Superior temporal gyrus (tissue), 1 donor: ENCODE measurements at regions not wholly inside any gene's neighbourhood (a gene's known extent, or its start where the extent isn't known, plus 50 kb on each side); places are given as distances from the start of the nearest gene placed in this dataset.
"Not testable (repeated sequence)": the region's sequence is repeated elsewhere in the genome, so short reads cannot be mapped to it uniquely, and the experiment has no call there.

Experiments used
- DNase-seq: peaks from one replicate; pipeline ENCODE4 v3.0.0-alpha.2; 2016; ENCODE audit errors: extremely low spot score

DNA sequence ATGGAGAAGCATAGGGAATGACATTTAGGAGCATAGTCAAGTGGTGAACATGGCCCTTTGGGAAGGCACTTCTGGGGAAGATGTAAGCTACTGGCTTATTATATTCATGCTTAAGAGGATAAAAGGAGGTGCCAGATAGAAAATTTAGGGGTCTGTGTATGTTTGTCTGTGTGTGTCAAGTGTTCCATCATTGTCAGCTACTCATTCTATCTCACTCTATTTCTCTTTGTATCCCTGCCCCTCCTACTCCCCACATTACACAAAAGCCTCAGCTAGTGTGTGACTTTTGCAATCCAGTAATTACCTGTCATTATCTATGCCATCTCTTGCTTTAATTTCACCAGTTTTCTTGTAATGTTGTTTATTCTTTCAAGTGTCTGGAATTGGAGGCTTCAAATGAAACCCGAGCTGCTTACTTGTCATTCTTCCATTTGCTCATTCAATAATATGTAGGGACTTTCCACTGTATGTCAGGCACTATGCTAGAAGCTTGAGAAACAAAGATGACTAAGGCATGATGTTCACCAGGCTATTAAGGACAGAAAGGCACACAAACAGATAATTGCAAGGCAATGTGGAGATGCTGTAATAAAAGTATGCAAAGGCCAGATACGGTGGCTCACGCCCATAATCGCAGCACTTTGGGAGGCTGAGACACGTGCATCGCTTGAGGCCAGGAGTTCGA, 229.8 kb upstream of the TEX13C start:
- DNase-seq = no peak

GRCh38 chrX:125093852-125094251, 225.8 kb upstream of the TEX13C start:
- no peak for DNase-seq

DNA sequence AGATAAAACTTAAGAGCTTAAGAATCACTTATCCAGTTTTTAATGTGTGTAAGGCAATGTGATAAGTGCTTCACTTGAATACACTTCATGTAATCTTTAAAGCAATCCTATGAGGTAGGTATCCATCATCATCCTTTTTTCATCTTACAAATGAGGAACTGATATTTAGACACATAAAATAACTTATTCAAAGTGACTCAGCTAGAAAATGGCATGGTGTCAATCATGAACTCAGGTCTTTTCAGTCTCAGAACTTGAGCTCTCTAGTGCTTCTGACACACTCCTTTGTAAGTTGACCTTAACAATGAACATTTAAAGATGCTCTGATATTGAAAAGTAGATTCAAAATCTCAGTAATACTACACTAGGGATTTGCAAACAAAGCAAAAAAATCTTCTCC, 224.8 kb upstream of the TEX13C start:
- no peak for DNase-seq

GRCh38 chrX:125096469-125096868, 223.2 kb upstream of the TEX13C start:
- DNase-seq = no peak

DNA sequence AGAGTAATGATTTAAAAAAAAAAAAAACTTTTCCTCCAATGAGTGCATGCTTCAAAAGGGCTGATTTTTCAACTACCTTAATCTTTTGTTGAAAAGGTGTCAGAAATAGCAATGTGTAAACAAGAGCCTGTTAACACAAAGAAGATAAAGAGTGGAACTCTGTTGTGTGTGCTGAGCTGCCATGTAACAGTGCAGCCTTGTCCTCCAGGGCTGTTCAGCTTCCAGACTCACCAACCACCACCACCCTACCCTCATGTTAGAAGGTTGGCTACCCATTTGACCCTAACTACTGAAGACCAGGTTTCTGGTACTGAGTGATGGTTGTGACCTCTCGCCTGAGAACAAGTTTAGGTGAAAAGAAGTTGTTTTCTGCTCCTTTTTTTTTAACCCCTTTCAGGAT, 222.8 kb upstream of the TEX13C start:
- no peak for DNase-seq

DNA sequence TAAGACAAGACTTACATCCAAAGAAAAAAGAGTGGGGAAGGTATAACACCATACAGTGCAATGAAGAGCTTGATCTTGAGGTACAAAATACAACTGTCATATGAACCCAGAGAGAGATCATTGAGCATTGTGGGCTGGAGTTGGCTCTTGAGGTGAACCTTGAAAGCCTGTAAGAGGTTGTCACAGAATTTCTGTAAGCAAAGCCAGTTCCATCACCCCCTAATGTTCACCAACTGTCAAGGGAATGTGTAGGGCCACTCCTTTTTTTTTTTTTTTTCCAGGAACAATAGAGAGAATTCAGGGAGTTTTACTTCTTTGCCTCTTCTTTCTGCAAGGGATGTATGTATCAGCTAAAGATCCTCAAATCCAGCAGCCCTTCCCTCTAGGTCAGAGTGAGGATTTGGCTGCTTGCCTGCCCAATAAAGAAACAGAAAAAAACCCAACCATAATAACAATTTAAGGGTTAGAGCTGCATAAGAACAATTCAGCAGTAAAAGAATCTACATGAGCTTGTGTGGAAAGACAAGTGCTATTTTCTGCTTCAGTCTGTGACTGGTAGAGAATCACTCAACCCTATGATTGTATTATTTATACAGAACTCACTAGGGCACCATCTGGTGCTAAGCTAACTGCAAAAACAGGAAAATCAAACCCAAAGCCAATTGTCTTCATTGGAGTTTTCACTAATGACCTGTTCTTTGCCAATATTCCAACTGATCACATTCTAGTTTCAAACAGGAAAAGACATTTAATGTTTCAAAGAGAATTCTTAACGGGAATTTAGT, 217.5 kb upstream of the TEX13C start:
- DNase-seq = no peak

DNA sequence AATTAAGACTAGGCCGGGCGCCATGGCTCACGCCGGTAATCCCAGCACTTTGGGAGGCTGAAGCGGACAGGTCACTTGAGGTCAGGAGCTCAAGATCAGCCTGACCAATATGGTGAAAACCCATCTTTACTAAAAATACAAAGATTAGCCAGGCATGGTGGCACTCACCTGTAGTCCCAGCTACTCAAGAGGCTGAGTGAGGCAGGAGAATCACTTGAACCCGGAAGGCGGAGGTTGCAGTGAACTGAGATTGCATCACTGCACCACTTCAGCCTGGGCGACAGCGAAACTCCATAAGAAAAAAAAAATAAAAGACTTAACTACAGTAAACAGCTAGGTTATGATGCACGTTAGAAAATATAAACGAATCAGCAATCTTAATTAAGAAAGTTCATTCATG, 216.0 kb upstream of the TEX13C start:
- no peak for DNase-seq

GRCh38 chrX:125108921-125109320, 210.8 kb upstream of the TEX13C start:
- DNase-seq = no peak

DNA sequence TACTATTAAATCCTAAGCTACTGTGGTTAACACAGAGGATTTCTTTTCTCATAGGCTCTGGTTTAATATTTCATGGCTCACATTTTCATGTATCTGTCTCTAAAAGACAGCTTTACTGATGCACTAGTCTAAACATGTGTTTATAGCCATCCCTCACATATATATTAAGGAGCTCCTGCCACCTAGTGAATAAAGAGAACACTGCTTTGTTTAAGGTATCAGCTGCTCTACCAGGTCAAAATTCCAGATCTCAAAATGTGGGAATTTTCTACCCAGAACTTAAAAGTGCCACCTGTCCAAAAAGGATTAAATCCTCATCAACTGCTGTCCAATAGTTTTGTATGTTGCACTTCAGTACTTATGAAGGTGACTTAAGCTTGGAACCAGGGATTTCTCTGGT, 188.5 kb upstream of the TEX13C start:
- DNase-seq = no peak

DNA sequence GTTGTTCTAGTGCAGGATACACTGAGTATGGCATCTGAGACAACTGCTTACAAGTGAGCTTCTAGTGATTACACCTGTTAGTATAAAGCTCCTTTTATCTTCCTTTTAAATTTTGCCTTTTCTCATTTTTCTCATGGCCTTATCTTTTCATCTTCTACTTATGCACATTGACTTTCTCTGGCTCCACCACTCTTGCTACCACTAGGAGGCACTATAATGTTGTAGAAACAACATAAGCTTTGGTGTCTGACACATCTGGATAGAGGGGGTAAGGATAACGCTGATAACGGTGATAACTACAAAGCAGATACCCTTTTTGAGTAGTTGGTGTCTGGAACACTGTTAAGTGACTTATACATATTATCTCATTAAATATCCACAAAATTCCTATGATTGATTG, 187.4 kb upstream of the TEX13C start:
- no peak for DNase-seq

- DNase-seq = no peak
Measured at GRCh38 chrX:125137521-125137920, 182.2 kb upstream of the TEX13C start.

DNA sequence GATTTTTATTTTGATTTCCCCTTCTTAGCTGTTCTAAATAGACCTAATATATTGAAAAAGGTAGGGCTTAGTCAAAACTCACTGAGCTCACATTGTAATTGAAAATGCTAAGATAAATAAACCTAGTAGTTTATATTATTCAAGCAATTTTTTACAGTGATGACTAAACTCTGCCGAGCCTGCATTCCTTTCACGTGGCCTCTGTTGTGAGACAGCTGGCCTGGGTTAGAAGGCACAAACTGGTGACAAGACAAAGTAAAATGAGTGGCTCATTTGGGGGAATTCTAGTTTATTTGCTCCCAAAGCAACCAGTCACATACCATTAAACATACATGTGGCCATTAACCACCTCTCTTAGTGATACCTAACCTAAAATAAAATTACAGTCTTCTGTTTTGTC, 169.4 kb upstream of the TEX13C start:
- DNase-seq = no peak

DNA sequence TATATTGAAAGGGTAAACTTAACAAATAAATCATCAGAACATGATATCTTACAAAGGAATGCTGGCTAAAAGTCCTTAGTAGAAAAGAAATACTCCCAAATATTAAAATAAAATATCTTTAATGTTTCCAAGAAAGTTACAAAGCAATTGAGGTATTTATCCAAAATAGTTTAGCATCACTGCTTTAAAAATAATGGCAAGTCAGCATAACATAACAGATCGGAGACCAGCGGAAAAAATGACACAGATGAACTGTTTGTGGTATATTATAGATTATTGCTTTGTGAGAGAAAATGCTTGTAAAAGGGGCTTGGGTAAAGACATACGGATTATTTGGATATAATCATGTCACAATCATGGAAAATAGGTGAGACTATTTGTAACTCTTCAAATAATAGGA, 168.5 kb upstream of the TEX13C start:
- DNase-seq = no peak

DNA sequence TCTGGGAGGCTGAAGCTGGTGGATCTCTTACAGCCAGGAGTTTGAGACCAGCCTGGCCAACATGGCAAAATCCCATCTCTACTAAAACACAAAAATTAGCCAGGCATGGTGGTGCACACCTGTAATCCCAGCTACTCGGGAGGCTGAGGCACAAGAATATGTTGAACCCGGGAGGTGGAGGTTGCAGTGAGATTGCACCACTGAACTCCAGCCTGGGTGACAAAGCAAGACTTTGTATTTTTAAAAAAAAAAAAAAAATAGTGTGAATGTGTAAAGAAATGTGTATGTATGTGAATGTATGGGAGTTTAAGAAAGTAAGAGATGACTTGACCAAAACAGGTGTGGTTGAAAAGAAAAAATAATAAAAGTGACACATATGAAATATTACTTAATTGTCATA, 167.7 kb upstream of the TEX13C start:
- no peak for DNase-seq

DNA sequence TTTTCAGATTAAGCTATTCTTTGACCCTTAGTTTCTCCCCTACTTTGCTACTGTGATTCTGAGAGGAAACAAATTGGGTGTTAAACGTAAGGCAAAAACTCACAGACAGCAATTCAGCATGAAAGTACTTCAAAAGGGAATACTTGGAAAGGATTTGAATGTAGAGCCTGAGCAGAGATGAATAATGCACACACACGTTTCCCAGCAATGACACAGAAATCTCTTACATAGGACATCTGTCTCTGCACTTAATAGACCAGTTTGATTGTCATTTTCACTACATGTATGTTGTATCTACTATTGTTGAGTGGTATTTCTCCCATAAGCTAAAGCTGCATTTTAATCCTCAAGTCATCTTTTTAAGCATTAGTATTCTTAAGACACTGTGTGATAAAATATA, 166.1 kb upstream of the TEX13C start:
- no peak for DNase-seq

- DNase-seq = not testable (repeated sequence)
Measured at GRCh38 chrX:125154288-125155257, 165.1 kb upstream of the TEX13C start.

DNA sequence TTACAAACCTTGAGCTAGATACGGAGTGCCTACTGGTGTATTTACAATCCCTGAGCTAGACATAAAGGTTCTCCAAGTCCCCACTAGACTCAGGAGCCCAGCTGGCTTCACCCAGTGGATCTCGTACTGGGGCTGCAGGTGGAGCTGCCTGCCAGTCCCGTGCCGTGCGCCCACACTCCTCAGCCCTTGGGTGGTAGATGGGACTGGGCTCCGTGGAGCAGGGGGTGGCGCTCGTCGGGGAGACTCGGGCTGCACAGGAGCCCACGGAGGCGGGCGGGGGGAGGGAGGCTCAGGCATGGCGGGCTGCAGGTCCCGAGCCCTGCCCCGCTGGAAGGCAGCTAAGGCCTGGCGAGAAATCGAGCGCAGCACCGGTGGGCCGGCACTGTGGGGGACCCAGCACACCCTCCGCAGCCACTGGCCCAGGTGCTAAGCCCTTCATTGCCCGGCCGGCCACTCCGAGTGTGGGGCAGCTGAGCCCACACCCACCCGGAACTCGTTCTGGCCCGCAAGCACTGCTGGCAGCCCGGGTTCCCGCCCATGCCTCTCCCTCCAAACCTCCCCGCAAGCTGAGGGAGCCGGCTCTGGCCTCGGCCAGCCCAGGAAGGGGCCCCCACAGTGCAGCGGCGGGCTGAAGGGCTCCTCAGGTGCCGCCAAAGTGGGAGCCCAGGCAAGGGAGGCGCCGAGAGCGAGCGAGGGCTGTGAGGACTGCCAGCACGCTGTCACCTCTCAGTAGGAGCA, 164.2 kb upstream of the TEX13C start:
- not testable (repeated sequence) for DNase-seq

DNA sequence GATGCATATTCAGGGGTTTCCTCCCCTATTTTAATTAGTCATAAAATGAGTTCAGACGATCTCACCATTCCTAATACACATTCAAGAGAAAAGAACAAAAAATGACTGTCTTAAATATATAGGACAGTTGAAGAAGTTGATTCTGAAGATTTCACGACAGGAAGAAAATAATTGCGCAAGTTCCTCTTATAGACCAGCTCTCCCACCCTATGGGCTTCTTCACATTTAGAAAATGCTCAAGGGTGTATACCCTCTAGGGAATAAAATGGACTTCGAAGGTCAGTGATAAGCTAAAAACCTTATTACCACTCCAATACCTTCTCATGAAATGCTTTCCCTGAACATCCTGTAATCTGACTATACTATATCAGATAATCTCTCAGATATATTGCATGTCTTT, 149.2 kb upstream of the TEX13C start:
- no peak for DNase-seq

DNA sequence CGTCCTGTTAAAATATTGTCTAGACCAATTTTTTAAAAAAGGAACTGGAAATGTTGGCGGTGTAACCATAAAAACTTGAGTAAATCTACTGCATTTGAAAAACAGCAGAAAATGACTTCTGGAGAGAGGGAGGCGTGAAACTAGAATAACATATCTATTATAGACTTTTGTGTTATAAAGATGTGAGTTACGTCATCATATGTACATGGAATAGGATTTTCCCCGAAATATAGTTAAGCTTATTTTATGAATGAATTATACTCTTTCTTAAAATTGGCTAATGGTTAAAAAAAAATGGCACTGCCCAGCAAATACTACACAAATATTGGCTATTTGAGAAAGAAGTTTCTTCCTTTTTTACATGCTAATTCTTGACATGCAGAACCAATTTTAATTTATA, 147.1 kb upstream of the TEX13C start:
- peak; percentile 11 for DNase-seq

DNA sequence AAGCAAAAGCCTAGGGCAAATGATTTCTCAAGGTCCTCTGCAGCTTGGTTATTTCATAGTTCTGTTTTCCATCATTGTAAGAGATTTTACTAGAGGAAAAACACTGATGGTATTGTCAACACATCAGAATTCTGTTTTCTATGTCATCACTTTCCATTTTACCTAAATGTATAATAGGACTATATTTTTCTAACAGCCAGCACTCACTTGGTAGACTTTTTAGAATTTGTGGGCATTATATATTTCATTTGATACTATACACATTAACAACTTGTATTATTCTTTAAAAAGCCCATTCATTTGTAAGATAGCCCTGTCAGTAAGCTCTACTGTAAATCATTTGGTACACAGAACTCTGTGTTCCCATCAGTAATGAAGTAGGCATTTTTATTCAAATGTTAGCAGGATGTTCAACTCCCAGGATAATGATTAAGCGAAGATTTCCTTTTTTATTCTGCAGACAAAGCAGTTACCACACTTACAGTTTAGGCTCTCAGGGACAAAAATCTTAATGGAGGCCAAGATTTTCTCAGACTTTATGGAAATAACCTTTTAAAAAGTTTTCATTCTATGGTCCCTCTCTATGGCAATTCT, 143.6 kb upstream of the TEX13C start:
- DNase-seq = no peak

DNA sequence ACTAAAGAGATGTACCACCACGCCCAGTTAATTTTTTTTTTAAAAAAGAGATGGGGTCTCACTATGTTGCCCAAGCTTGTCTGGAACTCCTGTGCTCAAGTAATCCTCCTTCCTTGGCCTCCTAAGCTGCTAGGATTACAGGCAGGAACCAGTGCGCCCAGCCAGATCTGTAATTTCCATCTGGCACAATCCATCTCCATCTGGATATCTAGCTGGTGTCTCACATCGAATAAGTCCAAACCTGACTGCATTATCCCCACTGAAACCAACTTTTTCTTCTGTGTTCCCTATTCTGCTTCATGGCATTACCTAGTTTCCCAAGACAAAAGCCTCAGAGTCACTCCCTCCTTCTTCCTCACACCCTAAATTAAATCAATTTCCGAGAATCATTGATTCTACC, 125.8 kb upstream of the TEX13C start:
- no peak for DNase-seq
